ENCODE measurements at regions not wholly inside any gene's neighbourhood (a gene's known extent, or its start where the extent isn't known, plus 50 kb on each side); places are given as distances from the start of the nearest gene placed in this dataset.
"Not testable (repeated sequence)": the region's sequence is repeated elsewhere in the genome, so short reads cannot be mapped to it uniquely, and the experiment has no call there.

- no peak for DNase-seq (ENCODE audit: low read depth)
- no peak overlapping the region for H3K4me3 ChIP-seq (ENCODE audit: low read depth, low read length)
- TF ChIP-seq CTCF (IDR thresholded peaks at IDR 0.05; ENCODE audit: insufficient read depth, low read depth, low read length, missing control alignments): no peak
These were observed 553.0 kb downstream of the RPS29 start for GRCh38 chr14:49033131-49033530.

GRCh38 chr14:49031710-49032109 lies 554.5 kb downstream of the RPS29 start:
- DNase-seq (ENCODE audit: low read depth); H3K4me3 ChIP-seq (ENCODE audit: low read depth, low read length): not testable (repeated sequence)

GRCh38 chr14:49019467-49020115 lies 566.6 kb downstream of the RPS29 start:
- no peak overlapping the region for H3K4me3 ChIP-seq (ENCODE audit: low read depth, low read length)
- no peak for DNase-seq (ENCODE audit: low read depth)
- TF ChIP-seq CTCF (IDR thresholded peaks at IDR 0.05; ENCODE audit: insufficient read depth, low read depth, low read length, missing control alignments): no peak

GRCh38 chr14:49017447-49017846 lies 568.7 kb downstream of the RPS29 start:
- no peak overlapping the region for H3K4me3 ChIP-seq (ENCODE audit: low read depth, low read length)
- no peak for DNase-seq (ENCODE audit: low read depth)
- no peak for TF ChIP-seq CTCF (IDR thresholded peaks at IDR 0.05; ENCODE audit: insufficient read depth, low read depth, low read length, missing control alignments)

GRCh38 chr14:49016381-49016780 lies 569.8 kb downstream of the RPS29 start:
- H3K4me3 ChIP-seq (ENCODE audit: low read depth, low read length): no peak overlapping the region
- no peak for TF ChIP-seq CTCF (IDR thresholded peaks at IDR 0.05; ENCODE audit: insufficient read depth, low read depth, low read length, missing control alignments)
- DNase-seq (ENCODE audit: low read depth): no peak

- DNase-seq (ENCODE audit: low read depth): no peak
- no peak for TF ChIP-seq CTCF (IDR thresholded peaks at IDR 0.05; ENCODE audit: insufficient read depth, low read depth, low read length, missing control alignments)
- no peak overlapping the region for H3K4me3 ChIP-seq (ENCODE audit: low read depth, low read length)
These were observed 571.7 kb downstream of the RPS29 start for GRCh38 chr14:49014476-49014875.

GRCh38 chr14:49008363-49008762 lies 577.8 kb downstream of the RPS29 start:
- DNase-seq (ENCODE audit: low read depth): no peak
- H3K4me3 ChIP-seq (ENCODE audit: low read depth, low read length): no peak overlapping the region
- no peak for TF ChIP-seq CTCF (IDR thresholded peaks at IDR 0.05; ENCODE audit: insufficient read depth, low read depth, low read length, missing control alignments)
